GM04504 (cell line): ENCODE measurements at regions not wholly inside any gene's neighbourhood (a gene's known extent, or its start where the extent isn't known, plus 50 kb on each side); places are given as distances from the start of the nearest gene placed in this dataset.

Experiments
- DNase-seq: peaks from one replicate; pipeline ENCODE4 v3.0.0-alpha.2; 2012; ENCODE audit warnings: low read depth

DNA sequence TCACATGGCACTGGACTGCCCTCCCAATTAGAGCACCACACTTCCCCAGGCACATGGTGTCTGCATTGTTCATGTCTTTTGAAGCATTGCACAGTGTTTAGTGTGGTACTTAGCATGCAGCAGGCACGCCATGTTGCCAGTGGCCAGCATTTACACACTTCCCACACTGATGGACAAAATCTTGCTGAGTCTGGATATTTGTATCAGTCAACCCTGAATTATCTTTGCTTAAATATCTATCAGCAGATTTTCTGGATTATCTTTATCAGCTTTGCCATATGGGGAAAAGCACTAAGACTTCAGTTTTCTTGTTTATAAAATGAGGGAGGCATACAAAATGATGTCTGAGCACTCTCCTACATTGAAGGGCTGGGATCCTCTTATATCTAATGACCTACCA is 416.0 kb upstream of the MMADHC start:
- DNase-seq: no peak

DNA sequence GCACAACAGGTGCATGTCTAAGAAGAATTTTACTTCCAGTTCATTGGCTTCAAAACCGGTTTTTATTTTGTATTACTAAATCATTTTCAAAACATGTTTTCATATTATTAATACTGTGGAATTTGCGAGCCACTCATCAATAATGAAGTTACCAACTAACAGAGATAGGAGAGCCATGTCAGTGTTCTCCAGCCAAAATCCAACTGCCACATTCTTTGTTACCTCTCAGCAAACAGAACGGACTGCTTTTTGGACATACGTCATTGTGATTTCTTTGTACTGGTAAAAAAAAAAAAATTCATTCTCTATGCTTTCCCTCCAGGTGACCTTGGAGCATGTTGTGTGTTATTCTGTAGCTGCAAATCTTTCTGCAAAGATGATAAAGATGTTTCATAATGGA is 414.2 kb upstream of the MMADHC start:
- DNase-seq: no peak

DNA sequence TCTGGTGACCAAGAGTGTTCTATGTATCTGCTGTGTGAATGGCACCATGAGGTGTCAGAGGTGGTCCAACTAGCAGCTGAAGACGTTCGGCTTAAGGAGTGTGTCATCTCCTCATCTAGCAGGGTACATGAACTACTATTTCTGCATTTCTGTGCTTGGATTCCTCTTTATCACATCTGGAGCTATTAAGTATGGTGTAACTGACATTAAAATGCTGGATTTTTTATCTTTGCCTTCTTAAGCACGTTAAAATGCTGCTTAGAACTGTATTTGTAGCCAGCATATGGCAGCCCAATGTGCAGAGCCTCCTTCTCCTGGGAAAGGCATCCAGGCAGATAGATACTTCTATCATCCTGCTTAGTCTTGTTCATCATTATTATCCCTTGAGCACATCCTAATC is 409.3 kb upstream of the MMADHC start:
- DNase-seq: no peak

DNA sequence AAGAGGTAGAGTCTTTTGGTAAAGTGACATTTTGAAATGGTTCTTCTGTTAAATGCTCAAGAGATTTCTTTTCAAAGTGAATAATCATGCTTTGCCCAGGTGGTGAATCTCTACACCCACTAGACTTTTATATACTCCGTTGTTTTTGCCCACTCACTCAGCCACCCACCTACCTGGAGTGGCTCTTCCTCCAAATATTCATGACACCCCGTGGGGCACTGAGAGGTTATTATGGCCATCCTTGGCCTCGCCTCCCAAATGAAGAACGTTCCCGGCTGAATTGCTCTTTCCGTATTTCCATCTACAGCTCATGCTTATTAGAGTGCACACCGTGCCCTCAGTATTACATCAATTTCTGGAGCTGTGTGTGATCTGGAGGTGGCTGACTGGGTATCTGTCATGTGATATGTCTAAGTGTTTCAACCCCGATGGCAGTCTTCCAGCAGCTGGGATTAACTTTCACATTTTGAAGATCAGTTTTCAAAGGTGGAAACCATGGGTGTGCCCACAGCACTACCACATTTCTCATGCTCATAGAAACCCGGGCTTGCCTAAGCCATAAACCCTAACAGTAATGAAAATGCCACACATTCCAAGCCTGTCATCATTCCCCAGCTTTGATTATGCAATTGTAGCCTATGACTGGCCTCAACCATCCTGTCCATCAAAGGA is 406.6 kb upstream of the MMADHC start:
- peak; percentile 80 for DNase-seq

DNA sequence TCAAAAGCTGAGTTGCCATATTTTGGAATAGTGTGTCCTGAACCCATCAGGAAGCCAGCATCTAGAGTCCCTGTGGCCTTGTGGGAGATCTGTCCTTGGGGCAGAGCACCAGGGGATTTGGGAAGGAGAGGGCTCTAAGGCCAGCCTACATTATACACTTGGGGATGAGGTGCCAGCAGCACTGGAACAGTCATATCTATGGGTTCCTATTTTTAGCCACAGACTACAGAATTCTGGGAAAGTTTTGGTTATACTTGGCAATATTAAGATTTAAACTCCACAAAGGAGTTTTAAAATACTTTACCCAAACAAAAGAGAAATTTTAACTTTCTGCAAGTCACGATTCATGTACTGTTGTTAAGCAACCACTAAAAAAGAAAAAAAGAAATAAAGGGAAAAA is 405.7 kb upstream of the MMADHC start:
- no peak for DNase-seq

DNA sequence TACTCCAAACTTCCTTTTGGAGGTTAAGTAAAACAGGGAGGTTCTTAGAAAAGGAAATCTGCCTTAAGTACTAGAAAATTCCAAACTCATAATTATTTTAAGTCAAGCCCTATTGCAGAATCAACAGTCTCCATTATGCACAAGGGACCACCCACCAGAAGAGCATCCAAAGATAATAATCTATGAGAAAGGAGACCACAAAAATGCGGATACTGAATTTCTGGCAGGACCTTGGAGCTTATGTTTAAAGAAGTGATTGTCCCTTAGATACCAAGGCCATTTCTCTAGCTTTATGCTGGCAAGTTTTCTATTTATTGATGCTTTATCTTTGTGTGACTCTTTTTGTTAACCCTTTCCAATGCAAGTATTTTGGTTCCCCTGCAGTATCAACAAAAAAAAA is 404.0 kb upstream of the MMADHC start:
- no peak for DNase-seq

DNA sequence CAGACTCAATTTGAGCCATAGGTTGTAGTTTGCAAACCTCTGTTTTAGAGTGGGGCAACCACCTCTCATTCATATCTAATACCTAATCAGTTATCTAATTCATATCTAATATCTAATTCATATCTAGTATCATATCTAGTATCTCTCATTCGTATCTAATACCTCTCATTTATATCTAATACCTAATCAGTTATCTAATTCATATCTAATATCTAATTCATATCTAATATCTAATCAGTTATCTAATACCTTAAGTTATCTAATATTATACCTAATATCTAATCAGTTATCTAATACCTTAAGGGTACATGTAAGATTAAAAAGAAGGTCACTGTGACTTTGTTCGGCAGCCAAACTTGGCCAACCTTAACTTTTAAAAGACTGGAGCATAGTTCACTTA is 403.4 kb upstream of the MMADHC start:
- DNase-seq: no peak

DNA sequence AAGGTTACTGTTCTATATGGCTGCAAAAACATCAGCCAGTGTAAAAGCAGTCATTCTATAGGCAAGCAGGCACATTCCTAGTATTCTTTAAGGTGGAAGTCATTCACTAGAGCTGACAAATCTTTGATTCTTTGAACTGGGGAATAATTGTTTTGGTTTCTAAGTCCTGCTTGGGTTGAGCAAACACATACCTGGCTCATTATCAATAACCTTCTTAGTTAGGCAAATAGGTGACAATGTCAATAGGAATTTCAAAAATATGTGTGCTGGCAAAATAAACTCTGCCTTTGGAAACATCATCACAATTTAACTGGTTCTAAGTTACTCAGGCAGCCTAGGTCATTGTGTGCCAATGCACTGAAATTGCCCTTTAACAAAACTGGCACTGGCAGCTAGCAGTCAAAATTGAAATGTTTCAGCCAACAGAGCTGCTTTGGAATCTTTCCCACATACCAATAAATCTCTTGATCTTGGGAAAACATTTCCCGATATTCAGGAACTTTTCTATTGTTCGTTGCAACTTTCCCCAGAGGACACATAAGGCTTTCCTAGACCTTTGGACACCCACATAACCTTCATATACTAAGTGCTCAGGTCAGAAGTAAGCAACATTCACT is 402.0 kb upstream of the MMADHC start:
- DNase-seq: no peak

DNA sequence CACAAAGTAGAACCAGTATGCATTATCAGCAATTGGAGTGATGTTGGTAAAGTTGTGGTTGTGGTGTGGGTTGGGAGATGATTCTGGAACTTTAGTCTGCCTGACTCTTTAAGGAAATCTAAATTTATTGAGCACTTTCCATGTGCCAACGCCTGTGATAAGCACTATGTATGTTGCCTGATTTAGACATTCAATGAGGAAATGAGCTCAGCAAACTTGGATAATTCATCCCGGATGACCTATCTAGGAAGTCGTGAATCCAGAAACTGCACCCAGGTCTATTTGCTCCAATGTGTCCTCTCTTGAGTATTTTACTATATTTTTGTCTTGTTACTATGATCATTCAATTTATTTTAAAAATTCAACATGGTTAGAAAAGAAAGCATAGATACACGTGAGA is 400.8 kb upstream of the MMADHC start:
- DNase-seq: no peak

DNA sequence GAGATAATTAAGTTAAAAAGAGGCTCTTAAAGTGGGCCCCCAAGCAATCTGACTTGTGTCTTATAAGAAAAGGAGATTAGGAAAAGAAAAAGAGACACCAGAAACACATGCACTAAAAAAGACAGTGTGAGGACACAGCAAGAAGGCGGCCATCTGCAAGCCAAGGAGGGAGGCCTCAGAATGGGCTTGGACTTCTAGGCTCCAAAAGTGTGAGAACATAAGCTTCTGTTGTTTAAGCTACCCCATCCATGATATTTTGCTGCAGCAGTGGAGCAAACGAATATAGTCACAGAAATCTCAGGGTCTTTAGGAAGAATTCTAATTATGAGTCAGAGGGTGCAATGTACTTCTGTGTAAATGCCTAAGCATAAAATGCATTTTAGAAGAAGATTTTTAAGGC is 399.3 kb upstream of the MMADHC start:
- DNase-seq: no peak

DNA sequence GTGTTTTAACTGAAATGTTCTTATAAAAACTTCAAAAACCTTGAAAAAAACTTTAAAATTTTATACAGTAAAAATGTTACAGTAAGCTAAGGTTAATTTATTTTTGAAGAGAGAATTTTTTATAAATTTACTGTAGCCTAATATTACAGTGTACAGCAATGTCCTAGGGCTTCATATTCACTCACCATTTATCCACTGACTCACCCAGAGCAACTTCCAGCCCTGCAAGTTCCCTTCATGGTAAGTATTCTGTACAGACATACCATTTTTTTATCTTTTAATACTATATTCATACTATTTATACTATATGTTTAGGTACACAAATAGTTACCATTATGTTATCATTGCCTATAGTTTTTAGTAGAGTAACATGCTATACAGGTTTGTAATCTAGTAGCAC is 396.7 kb upstream of the MMADHC start:
- no peak for DNase-seq

DNA sequence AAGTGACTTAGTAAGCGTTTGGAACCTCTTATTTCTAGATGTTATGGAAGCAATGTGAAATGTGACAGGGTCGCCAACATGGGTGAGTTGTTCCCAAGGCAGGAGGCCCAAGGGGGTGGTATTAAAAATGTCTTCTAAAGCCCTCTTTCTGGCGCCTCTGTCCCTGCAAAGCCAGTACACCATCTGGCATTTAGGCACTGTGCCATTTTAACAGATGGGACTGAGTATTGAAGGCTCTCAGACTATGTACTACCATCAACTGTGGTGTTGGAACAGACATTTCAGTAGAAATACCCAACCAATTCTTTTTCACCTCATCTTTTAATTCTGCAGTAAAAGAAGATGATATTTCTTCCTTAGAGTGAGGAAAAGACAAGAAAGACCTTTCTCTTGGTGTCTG is 384.5 kb upstream of the MMADHC start:
- DNase-seq: peak; percentile 45

DNA sequence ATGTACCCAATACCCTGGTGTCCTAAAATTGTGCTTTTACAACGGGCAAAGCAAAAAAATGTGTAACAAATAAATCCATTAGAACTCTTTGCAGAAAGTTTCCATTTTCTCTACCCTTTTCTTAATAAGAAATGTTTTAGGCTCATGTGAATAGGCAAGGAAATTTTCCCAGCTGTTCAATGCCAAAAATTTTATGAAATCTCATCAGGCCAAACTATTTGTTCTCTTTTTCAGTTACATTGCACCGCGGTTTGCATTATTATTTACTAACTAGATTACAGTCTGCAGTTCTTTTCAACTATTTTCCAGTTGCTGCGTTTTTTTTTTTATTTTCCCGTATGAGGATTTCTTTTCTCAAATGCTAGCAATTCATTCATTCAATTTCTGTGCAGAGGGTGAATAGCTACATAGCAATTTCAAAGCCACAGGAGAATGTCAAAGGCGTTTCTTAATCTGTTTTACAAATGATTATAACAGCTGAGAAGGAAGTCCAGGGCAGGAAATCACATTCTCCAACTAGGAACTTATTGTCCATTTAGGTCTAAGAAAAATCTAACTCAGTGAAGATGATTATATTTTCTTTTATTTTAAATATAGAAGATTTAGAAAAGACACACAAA is 367.5 kb upstream of the MMADHC start:
- DNase-seq: no peak

DNA sequence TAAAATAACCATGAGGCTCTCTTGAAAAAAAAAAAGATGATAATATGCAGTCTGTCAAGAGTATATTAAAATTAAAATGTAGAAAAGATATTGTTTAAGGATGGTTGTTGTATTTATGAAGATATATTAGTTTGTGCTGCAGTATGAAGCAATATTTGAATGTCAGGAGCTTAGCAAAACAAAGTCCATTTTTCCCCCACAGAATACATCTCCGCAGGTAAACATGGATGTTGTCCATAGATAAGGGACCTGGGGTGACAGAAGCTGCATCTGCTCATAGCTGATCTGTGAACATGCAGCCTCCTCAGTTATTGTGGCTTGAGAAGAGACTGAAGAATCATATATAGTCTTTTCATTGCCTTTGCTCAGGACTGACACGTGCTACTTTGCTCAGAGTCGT is 366.1 kb upstream of the MMADHC start:
- DNase-seq: no peak

DNA sequence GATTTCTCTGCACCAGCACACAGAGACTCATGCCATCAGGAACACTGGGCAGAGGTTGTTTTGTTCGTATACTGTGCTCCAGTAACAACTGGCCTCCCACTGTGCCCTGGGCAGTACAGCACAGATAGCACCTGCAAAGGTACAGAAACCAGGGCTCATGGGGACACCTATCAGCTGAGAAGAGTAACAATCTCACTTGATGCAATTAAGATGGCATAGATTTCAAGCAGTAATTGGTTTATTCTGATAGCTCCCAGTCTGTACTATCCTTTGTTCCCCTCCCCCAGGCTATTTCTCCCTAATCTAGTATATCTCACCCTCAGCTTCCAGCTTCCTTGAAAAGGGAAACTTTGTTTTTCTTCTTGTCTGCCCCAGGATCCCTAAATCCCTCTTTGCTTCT is 343.9 kb upstream of the MMADHC start:
- no peak for DNase-seq

DNA sequence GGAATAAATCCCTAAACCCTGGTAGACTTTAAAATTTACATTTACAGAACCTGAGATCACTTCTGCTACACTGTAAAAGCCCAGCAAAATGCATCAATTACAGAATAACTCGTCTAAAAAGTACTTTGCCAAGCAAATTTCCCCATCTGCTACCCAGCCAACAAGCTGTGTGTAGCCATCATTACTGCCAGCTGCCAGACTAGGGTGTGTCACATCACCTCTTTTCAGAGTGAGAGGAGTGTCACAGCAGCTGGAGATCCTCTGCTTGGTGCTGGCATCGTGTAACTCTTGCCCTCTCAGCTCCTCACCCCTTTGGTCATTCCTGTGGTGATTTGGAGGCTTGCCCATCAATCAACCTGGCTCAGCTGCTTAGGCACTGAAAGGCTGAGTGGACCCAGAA is 340.4 kb upstream of the MMADHC start:
- DNase-seq: no peak

DNA sequence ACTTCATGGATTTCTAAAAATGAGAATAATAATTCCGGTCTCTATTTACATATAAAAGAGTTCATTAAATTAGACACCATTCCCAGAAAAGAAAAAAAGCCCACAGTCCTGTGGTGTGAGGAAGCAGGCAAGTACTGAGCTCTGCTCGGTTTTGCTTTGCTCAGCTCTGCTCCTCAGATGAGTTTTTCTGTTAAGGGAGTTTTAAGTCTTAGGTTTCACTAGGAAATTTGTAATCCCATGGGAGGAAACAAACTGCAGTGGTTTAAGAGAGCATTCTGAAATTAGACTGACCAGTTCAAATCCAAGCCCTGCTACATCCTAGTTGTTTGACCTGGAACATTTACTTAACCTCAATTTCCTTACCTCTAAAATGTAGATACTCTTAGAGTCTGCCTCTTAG is 338.6 kb upstream of the MMADHC start:
- no peak for DNase-seq

DNA sequence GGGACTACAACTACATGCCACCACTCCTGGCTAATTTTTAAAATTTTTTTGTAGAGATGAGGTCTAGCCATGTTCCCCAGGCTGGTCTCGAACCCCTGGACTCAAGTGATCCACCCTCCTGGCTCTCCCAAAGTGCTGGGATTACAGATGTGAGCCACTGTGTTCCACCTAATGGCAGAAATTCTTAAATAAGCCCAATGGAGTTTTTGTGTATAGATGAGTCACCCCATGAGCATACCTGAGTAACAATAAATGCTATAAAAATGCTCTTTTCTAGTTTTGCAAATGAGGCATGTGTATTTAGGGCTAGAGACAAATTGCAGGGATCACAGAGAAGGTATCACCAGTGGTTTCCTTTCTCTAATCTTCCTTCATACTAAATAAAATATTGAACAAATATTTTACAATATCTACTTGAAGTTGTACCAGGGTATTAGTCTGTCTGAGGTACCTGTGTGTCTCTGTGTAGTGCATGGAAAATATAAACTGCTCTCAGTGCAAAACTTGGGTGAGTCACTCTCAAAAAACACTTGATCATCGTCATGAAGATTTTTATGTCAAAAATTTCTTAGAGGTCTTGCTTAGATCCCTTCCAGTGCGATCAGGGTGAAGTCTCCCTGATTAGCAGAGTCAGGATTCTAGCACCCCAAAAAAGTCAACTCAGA is 337.1 kb upstream of the MMADHC start:
- DNase-seq: no peak

DNA sequence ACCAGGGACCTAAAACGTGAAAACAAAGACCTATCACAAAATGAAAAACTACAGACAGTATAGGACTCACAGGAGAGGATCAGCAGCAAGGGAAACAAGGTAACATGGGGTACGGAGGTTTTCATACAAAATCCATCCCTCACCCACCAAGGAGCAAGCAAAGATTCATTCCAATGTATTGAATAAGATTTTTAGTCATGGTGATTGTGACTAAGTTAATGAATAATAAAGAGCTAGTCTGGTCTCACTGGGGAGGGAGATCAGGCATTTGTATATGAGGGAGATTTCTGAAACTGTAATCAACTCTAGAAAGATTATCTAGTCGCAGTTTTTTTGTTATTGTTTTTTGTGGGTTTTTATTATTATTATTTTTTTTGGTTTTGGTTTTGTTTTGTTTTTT is 336.5 kb upstream of the MMADHC start:
- DNase-seq: no peak

DNA sequence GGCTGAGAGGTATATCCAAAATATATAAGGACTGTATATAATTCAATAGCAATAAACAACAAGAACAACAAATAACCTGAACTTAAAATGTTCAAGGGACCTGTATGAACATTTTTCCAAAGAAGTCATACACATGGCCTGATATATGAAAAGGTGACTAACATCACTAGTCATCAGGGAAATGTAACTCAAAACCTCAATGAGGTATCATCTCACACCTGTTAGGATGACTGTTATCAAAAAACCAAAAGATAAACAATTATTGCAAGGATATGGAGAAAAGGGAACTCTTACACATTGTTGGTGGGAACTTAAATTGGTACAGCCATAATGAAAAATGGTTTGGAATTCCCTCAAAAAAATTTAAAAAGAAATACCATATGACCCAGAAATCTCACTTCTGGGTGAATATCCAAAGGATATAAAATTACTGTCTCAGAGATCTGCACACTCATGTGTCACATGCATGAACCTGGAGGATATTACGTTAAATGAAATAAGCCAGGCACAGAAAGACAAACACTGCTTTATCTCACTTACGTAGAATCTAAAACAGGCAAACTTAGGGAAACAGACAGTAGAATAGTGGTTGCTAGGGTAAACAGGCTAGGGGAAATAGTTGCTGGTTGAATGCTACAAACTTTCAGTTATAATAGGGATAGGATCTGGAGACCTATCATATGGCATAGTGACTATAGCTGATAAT is 334.5 kb upstream of the MMADHC start:
- no peak for DNase-seq

DNA sequence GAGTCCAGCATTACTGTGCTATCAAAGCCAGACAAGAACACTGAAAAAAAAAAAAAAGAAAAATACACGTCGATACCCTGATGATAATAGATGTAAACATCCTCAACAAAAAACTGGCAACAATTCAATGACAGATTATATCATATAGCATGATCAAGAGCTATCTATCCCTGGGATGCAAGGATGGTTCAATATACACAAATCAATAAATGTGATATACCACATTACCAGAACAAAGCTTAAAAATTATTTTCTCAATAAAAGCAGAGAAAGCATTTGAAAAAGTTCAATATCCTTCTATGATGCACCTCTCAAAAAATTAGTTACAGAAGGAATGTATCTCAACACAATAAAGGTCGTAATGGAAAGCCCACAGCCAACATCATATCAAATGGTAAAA is 332.8 kb upstream of the MMADHC start:
- no peak for DNase-seq

DNA sequence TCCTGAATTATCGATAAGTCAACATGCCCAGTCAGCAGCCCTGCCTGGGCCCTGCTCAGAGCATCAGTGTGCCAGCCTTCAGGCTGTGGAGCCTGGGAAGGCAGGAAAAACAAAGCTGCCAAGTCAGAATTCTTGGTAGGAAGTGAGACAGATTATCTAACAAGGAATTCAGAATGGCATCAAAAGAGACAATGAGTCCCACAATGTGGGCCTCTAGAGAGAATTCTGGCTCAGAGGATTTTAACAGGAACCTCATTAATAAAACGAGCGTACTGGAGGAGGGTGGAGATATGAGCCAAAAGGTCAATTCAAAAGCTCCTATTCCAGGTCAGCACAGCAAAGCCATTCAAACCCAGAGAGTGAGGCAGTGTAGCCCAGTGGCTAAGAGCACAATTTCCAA is 327.6 kb upstream of the MMADHC start:
- DNase-seq: no peak
